H1 (cell line): ENCODE measurements at regions not wholly inside any gene's neighbourhood (a gene's known extent, or its start where the extent isn't known, plus 50 kb on each side); places are given as distances from the start of the nearest gene placed in this dataset.

Source experiments
- CBX5 ChIP-seq: fragments of 300-800, 300-1000 bp; sonication (generic); IDR thresholded peaks from 2 replicates; pipeline ENCODE4 v1.7.1; 2016; ENCODE audit warnings: antibody characterized with exemption, low read length, low read depth
- CEBPB ChIP-seq: IDR thresholded peaks from 2 replicates; pipeline ENCODE4 v1.6.1; 2012; ENCODE audit warnings: low read depth, low read length
- CHD1 ChIP-seq: IDR thresholded peaks from 2 replicates; pipeline ENCODE4 v1.6.1; 2012; ENCODE audit warnings: low read depth, low read length, improper control_type of control experiment
- GABPA ChIP-seq: IDR thresholded peaks from 2 replicates; pipeline ENCODE4 v1.6.1; 2011; ENCODE audit warnings: mild to moderate bottlenecking, low read length, moderate library complexity, borderline replicate concordance; ENCODE audit not compliant: insufficient read depth
- GTF2F1 ChIP-seq: IDR thresholded peaks from 2 replicates; pipeline ENCODE4 v1.6.1; 2012; ENCODE audit warnings: low read depth, low read length, improper control_type of control experiment, borderline replicate concordance
- JUND ChIP-seq: IDR thresholded peaks from 2 replicates; pipeline ENCODE4 v1.6.1; 2011; ENCODE audit warnings: mild to moderate bottlenecking, improper control_type of control experiment, low read length
- POLR2AphosphoS5 ChIP-seq: IDR thresholded peaks from 2 replicates; pipeline ENCODE4 v1.6.1; 2011; ENCODE audit warnings: low read depth, low read length
- SUZ12 ChIP-seq: fragments of 200-600 bp; sonication (generic); IDR thresholded peaks from 2 replicates; pipeline ENCODE4 v1.6.1; 2012; ENCODE audit warnings: mild to moderate bottlenecking, inconsistent platforms, low read length, moderate library complexity, mixed read lengths

DNA sequence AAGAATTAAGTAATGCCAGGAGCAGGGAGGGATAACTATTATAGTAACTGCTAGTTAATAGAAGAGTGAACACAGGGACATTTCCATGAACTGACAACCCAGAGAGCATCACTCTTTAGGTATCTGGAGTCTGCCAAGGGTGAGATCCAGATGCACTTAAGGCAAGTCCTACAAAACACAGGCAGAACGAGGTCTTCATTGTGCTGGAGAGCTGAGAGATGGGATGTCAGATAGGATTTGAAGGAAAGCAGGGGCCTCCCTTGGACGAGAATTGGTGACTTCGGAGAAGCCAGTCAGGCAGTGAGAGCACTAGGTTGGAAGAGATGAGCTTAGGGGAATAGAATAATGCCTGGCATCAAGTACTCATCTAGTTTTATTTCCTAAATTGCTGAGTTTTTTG lies 684.5 kb downstream of the GATA3 start (continued):
- no peak for TF ChIP-seq CBX5
- no peak for TF ChIP-seq SUZ12
- TF ChIP-seq GABPA: no peak
- TF ChIP-seq GTF2F1: no peak
- no peak for TF ChIP-seq CEBPB
- no peak for TF ChIP-seq JUND
- TF ChIP-seq POLR2AphosphoS5: no peak
- TF ChIP-seq CHD1: no peak
- TF ChIP-seq, all 59 proteins: peak for 0
